ENCODE measurements at regions not wholly inside any gene's neighbourhood (a gene's known extent, or its start where the extent isn't known, plus 50 kb on each side); places are given as distances from the start of the nearest gene placed in this dataset.

- no peak overlapping the region for H3K4me3 ChIP-seq (ENCODE audit: control insufficient read depth in 2 of 3, extremely low read depth in 1 of 3, insufficient read depth in 2 of 3, low read depth in 1 of 3, low read length in 3 of 3)
- H4K20me1 ChIP-seq (ENCODE audit: control insufficient read depth, extremely low read depth, insufficient read depth, low read length): no peaks in the 10 kb centered on the region
- H3K9me1 ChIP-seq (ENCODE audit: control insufficient read depth, extremely low read depth, insufficient read depth, low read length): no peaks in the 10 kb centered on the region
- H3K9ac ChIP-seq (ENCODE audit: control insufficient read depth, extremely low read depth, insufficient read depth, low read length): no peak overlapping the region
- peaks cover 35% of the 10 kb centered on the region for H3K4me1 ChIP-seq (ENCODE audit: control insufficient read depth, extremely low read depth, insufficient read depth, low read length)
- no peak overlapping the region for H2AFZ ChIP-seq (ENCODE audit: control insufficient read depth, low read length)
- dilution Hi-C loops (cut with MboI; ENCODE audit: extremely low pct_ligation_motif_present, low sequenced_read_pairs): no loop called here
- H3K4me2 ChIP-seq (ENCODE audit: control insufficient read depth, extremely low read depth, insufficient read depth, low read depth, low read length): no peak overlapping the region
- H3K27me3 ChIP-seq (ENCODE audit: control insufficient read depth, extremely low read depth, insufficient read depth, low read length): no peaks in the 10 kb centered on the region
- FAIRE-seq: peak; percentile 39
- H3K27ac ChIP-seq (ENCODE audit: control insufficient read depth, insufficient read depth, low read length): no peak overlapping the region
- no peaks in the 10 kb centered on the region for H3K9me3 ChIP-seq (ENCODE audit: control insufficient read depth, low read depth, low read length)
- no peak for DNase-seq (ENCODE audit: low read depth, low spot score)
- H3K36me3 ChIP-seq (ENCODE audit: control insufficient read depth in 2 of 2, extremely low read depth in 1 of 2, insufficient read depth in 2 of 2, low read length in 2 of 2): no peaks in the 10 kb centered on the region
- TF ChIP-seq CTCF (optimal IDR thresholded peaks at IDR 0.05 in 1 of 3, IDR thresholded peaks at IDR 0.05 in 1 of 3, conservative IDR thresholded peaks at IDR 0.05 in 1 of 3; ENCODE audit: extremely low read depth in 1 of 3, insufficient read depth in 2 of 3, low read length in 3 of 3): no peak
- TF ChIP-seq EZH2 (IDR thresholded peaks at IDR 0.05; ENCODE audit: low read length): no peak
- H3K79me2 ChIP-seq (ENCODE audit: control insufficient read depth, insufficient read depth, low read length): no peaks in the 10 kb centered on the region
Observed at GRCh38 chr14:54186821-54187763, 209.7 kb upstream of the CDKN3 start.

GRCh38 chr14:54188064-54188666 is 208.6 kb upstream of the CDKN3 start:
- Histone ChIP-seq H3K9me1 (ENCODE audit: control insufficient read depth, extremely low read depth, insufficient read depth, low read length) (no peaks in the 10 kb centered on the region), H3K9ac (ENCODE audit: control insufficient read depth, extremely low read depth, insufficient read depth, low read length) (no peak overlapping the region), H4K20me1 (ENCODE audit: control insufficient read depth, extremely low read depth, insufficient read depth, low read length) (no peaks in the 10 kb centered on the region), H3K27me3 (ENCODE audit: control insufficient read depth, extremely low read depth, insufficient read depth, low read length) (no peaks in the 10 kb centered on the region), H3K36me3 (ENCODE audit: control insufficient read depth in 2 of 2, extremely low read depth in 1 of 2, insufficient read depth in 2 of 2, low read length in 2 of 2) (no peaks in the 10 kb centered on the region), H3K79me2 (ENCODE audit: control insufficient read depth, insufficient read depth, low read length) (no peaks in the 10 kb centered on the region), H3K4me2 (ENCODE audit: control insufficient read depth, extremely low read depth, insufficient read depth, low read depth, low read length) (no peak overlapping the region), H3K4me1 (ENCODE audit: control insufficient read depth, extremely low read depth, insufficient read depth, low read length) (peaks cover 27% of the 10 kb centered on the region), H3K27ac (ENCODE audit: control insufficient read depth, insufficient read depth, low read length) (no peak overlapping the region), H3K4me3 (ENCODE audit: control insufficient read depth in 2 of 3, extremely low read depth in 1 of 3, insufficient read depth in 2 of 3, low read depth in 1 of 3, low read length in 3 of 3) (no peak overlapping the region), H2AFZ (ENCODE audit: control insufficient read depth, low read length) (no peak overlapping the region), H3K9me3 (ENCODE audit: control insufficient read depth, low read depth, low read length) (no peaks in the 10 kb centered on the region)
- dilution Hi-C loops (cut with MboI; ENCODE audit: extremely low pct_ligation_motif_present, low sequenced_read_pairs): no loop called here
- FAIRE-seq (no peak), DNase-seq (ENCODE audit: low read depth, low spot score) (no peak)
- TF ChIP-seq CTCF (optimal IDR thresholded peaks at IDR 0.05 in 1 of 3, IDR thresholded peaks at IDR 0.05 in 1 of 3, conservative IDR thresholded peaks at IDR 0.05 in 1 of 3; ENCODE audit: extremely low read depth in 1 of 3, insufficient read depth in 2 of 3, low read length in 3 of 3): no peak
- TF ChIP-seq EZH2 (IDR thresholded peaks at IDR 0.05; ENCODE audit: low read length): no peak
